ENCODE measurements at regions not wholly inside any gene's neighbourhood (a gene's known extent, or its start where the extent isn't known, plus 50 kb on each side); places are given as distances from the start of the nearest gene placed in this dataset.
"Not testable (repeated sequence)": the region's sequence is repeated elsewhere in the genome, so short reads cannot be mapped to it uniquely, and the experiment has no call there.

DNA sequence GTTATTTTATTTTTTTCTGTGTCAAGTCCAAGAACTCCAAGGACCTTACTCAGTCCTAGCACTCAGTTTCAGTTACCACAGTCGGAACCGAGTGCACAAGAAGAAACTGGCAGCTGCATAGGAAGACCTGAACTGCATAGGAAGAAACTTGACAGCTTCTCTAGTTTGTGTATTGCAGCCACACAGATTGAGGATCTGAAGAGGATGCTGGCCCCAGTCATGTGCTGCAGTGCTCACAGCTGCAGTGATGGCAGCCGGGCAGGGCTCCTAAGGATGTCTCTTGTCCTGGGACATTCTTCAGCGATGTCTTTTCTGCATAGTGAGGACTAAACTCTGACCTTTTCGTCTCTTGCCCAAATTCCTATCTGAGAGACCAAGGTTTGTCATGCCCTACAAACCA, 261.2 kb downstream of the STIM2 start:
- Histone ChIP-seq H3K27ac (ENCODE audit: low read depth, low read length) (no peak overlapping the region), H3K4me3 (ENCODE audit: low read length in 2 of 2) (no peak overlapping the region), H3K36me3 (ENCODE audit: insufficient read depth, low read length) (no peaks in the 10 kb centered on the region), H3K9me3 (ENCODE audit: control insufficient read depth in 1 of 2, low read length in 2 of 2) (no peaks in the 10 kb centered on the region), H3K4me1 (ENCODE audit: insufficient read depth, low read length) (no peaks in the 10 kb centered on the region), H3K27me3 (ENCODE audit: insufficient read depth, low read length) (no peaks in the 10 kb centered on the region)
- no peak for DNase-seq
- Mint-ChIP-seq H3K36me3 (no peaks in the 10 kb centered on the region), H3K4me1 (no peaks in the 10 kb centered on the region), H3K27ac (no peak overlapping the region), H3K27me3 (peaks cover 0 to 5% of the 10 kb centered on the region in 2 donors), H3K4me3 (no peak overlapping the region), H3K9me3 (peaks cover 0 to 4% (median 0%) of the 10 kb centered on the region in 8 donors)
- intact Hi-C loops (cut with micrococcal nuclease), result no loop called here
- ChIA-PET POLR2A (ENCODE audit: partially characterized antibody) (no interaction called here), CTCF (ENCODE audit: partially characterized antibody) (interaction anchor here (1.4 kb wide), 1 partner anchor 10 kb away, joined by 4 read pairs; no protein-coding TSS in a partner anchor)

DNA sequence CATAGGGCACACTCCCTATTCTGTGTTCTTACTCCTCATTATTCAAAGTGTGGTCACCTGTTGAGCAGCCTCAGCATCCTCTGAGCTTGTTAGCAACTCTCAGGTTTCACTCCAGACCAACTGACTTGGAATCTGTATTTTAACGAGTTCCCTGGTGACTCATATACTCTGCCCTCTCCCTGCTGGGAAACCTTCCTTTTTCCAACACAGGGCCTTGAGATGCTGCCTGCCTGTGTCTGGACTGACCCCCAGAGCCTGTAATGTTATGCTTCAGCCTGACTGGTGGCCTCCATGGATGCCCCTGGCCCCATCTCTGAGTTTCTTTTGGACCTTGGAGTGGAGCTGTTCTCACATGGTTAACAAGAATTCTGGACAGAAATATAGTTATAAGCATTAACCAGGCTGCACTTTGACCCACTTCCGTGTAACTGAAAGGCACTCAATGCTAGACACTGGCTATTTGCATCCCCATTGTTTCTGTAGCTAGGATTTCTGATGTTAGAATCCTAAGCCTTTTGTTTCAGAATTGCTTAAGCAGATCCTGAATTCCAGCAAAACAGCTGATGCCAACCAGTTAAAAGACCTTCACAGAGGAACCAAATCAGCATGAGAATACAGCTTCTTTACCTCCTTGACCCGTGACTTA, 262.6 kb downstream of the STIM2 start:
- H3K27me3 ChIP-seq (ENCODE audit: insufficient read depth, low read length), result no peaks in the 10 kb centered on the region
- peaks cover 0 to 5% of the 10 kb centered on the region in 2 donors for H3K27me3 Mint-ChIP-seq
- H3K27ac ChIP-seq (ENCODE audit: low read depth, low read length), result no peak overlapping the region
- H3K9me3 Mint-ChIP-seq, result peaks cover 0 to 4% (median under 1%) of the 10 kb centered on the region in 8 donors
- no peaks in the 10 kb centered on the region for H3K4me1 ChIP-seq (ENCODE audit: insufficient read depth, low read length)
- H3K36me3 ChIP-seq (ENCODE audit: insufficient read depth, low read length), result no peaks in the 10 kb centered on the region
- DNase-seq, result no peak
- no peak overlapping the region for H3K4me3 Mint-ChIP-seq
- CTCF ChIA-PET (ENCODE audit: partially characterized antibody), result no interaction called here
- H3K36me3 Mint-ChIP-seq, result no peaks in the 10 kb centered on the region
- POLR2A ChIA-PET (ENCODE audit: partially characterized antibody), result no interaction called here
- no peak overlapping the region for H3K27ac Mint-ChIP-seq
- H3K4me1 Mint-ChIP-seq, result no peaks in the 10 kb centered on the region
- no peaks in the 10 kb centered on the region for H3K9me3 ChIP-seq (ENCODE audit: control insufficient read depth in 1 of 2, low read length in 2 of 2)
- intact Hi-C loops (cut with micrococcal nuclease), result no loop called here
- no peak overlapping the region for H3K4me3 ChIP-seq (ENCODE audit: low read length in 2 of 2)

DNA sequence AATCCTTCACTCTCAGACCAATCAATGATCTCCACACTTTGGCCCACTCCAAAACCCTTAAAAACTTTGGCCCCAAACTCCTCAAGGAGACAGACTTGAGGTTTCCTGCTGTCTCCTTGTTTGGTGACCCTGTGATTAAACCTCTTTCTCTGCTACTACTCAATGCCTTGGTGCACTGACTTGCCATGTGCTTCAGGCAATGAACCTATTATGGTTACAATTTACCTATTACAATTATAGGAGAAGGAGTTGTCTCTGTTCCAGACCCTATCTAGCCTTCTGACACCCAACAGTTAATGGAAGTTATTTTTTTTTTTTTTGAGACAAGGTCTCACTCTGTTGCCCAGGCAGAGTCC, 263.1 kb downstream of the STIM2 start:
- H3K4me3 Mint-ChIP-seq, result no peak overlapping the region
- no peaks in the 10 kb centered on the region for H3K36me3 Mint-ChIP-seq
- POLR2A ChIA-PET (ENCODE audit: partially characterized antibody), result no interaction called here
- no peaks in the 10 kb centered on the region for H3K4me1 Mint-ChIP-seq
- no peaks in the 10 kb centered on the region for H3K36me3 ChIP-seq (ENCODE audit: insufficient read depth, low read length)
- H3K9me3 Mint-ChIP-seq, result peaks cover 0 to 7% (median under 1%) of the 10 kb centered on the region in 8 donors
- DNase-seq, result no peak
- no peak overlapping the region for H3K4me3 ChIP-seq (ENCODE audit: low read length in 2 of 2)
- H3K4me1 ChIP-seq (ENCODE audit: insufficient read depth, low read length), result no peaks in the 10 kb centered on the region
- CTCF ChIA-PET (ENCODE audit: partially characterized antibody), result no interaction called here
- H3K27me3 Mint-ChIP-seq, result peaks cover 2 to 5% of the 10 kb centered on the region in 2 donors
- no peak overlapping the region for H3K27ac ChIP-seq (ENCODE audit: low read depth, low read length)
- H3K27ac Mint-ChIP-seq, result no peak overlapping the region
- no peaks in the 10 kb centered on the region for H3K27me3 ChIP-seq (ENCODE audit: insufficient read depth, low read length)
- H3K9me3 ChIP-seq (ENCODE audit: control insufficient read depth in 1 of 2, low read length in 2 of 2), result no peaks in the 10 kb centered on the region
- intact Hi-C loops (cut with micrococcal nuclease), result no loop called here

DNA sequence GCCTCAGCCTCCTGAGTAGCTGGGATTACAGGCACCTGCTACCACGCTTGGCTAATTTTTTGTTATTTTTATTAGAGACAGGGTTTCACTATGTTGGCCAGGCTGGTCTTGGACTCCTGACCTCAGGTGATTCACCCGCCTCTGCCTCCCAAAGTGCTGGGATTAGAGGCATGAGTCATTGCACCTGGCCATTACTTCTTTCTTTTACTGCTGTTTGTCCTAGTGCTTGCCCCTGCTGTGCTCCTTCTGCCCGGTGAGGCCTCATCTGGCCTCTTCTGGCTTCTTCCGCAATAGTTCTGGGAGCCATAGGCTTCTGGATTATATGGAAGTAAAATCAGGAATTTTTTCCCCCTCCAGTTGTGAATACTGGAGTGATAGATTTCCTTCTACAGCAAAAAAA, 266.3 kb downstream of the STIM2 start:
- POLR2A ChIA-PET (ENCODE audit: partially characterized antibody); H3K36me3 Mint-ChIP-seq; H3K4me3 ChIP-seq (ENCODE audit: low read length in 2 of 2); H3K36me3 ChIP-seq (ENCODE audit: insufficient read depth, low read length); H3K27ac ChIP-seq (ENCODE audit: low read depth, low read length); H3K9me3 Mint-ChIP-seq; H3K4me1 ChIP-seq (ENCODE audit: insufficient read depth, low read length); H3K9me3 ChIP-seq (ENCODE audit: control insufficient read depth in 1 of 2, low read length in 2 of 2); intact Hi-C loops (cut with micrococcal nuclease); DNase-seq; H3K27ac Mint-ChIP-seq; H3K27me3 ChIP-seq (ENCODE audit: insufficient read depth, low read length); H3K4me3 Mint-ChIP-seq; CTCF ChIA-PET (ENCODE audit: partially characterized antibody); H3K4me1 Mint-ChIP-seq; H3K27me3 Mint-ChIP-seq: not testable (repeated sequence)

DNA sequence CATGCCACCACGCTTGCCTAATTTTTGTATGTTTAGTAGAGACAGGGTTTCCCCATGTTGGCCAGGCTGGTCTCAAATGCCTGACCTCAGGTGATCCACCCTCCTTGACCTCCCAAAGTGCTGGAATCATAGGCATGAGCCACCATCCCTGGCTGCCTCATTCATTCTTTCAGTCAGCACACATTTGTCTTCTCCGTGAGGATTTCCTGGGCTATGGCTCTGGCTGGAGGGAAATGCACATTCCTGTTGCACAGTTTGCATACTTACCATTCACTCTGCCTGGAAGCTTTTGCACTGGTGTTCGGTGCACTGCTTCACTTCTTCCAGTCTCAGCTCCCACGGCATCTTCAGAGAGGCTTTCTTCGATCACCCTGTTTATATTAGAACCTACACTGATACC, 267.8 kb downstream of the STIM2 start:
- H3K27ac Mint-ChIP-seq, result no peak overlapping the region

DNA sequence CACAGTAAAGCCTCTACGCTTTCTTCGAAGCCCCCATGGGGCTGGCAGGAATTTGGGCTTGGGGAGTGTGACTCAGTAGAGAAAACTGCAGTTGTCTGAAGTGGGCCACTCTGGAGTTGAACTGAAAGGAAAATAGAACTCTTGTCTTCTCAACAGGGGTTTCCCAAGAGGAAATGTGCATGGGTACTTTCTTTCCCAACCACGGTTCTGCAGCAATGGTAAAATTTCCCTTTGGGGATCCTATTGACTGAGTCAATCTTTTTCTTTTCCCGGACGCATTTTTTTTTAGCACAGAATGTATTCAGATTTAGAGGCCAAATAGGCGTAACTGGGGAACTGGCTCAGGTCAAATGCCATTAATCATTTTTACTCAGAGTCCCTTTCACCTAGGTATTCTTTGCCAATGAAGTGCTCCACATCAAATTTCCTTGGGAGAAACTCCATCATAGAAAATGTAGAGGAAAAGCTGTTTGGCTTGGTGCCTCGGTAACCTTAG, 269.3 kb downstream of the STIM2 start:
- Histone ChIP-seq H3K27me3 (ENCODE audit: insufficient read depth, low read length) (no peaks in the 10 kb centered on the region), H3K36me3 (ENCODE audit: insufficient read depth, low read length) (no peaks in the 10 kb centered on the region), H3K4me3 (ENCODE audit: low read length in 2 of 2) (no peak overlapping the region), H3K4me1 (ENCODE audit: insufficient read depth, low read length) (no peaks in the 10 kb centered on the region), H3K27ac (ENCODE audit: low read depth, low read length) (no peak overlapping the region), H3K9me3 (ENCODE audit: control insufficient read depth in 1 of 2, low read length in 2 of 2) (no peaks in the 10 kb centered on the region)
- H3K4me3 Mint-ChIP-seq, result no peak overlapping the region
- no peaks in the 10 kb centered on the region for H3K36me3 Mint-ChIP-seq
- H3K4me1 Mint-ChIP-seq, result no peaks in the 10 kb centered on the region
- ChIA-PET POLR2A (ENCODE audit: partially characterized antibody) (no interaction called here), CTCF (ENCODE audit: partially characterized antibody) (no interaction called here)
- peaks cover 0 to 12% (median 6%) of the 10 kb centered on the region in 8 donors for H3K9me3 Mint-ChIP-seq
- DNase-seq, result no peak
- intact Hi-C loops (cut with micrococcal nuclease), result no loop called here
- peaks cover 2 to 4% of the 10 kb centered on the region in 2 donors for H3K27me3 Mint-ChIP-seq
- no peak overlapping the region for H3K27ac Mint-ChIP-seq

More for the DNA sequence above, 267.8 kb downstream of the STIM2 start:
- Histone ChIP-seq H3K9me3 (ENCODE audit: control insufficient read depth in 1 of 2, low read length in 2 of 2) (no peaks in the 10 kb centered on the region), H3K36me3 (ENCODE audit: insufficient read depth, low read length) (no peaks in the 10 kb centered on the region), H3K4me1 (ENCODE audit: insufficient read depth, low read length) (no peaks in the 10 kb centered on the region), H3K4me3 (ENCODE audit: low read length in 2 of 2) (no peak overlapping the region), H3K27ac (ENCODE audit: low read depth, low read length) (no peak overlapping the region), H3K27me3 (ENCODE audit: insufficient read depth, low read length) (no peaks in the 10 kb centered on the region)
- no peak overlapping the region for H3K4me3 Mint-ChIP-seq
- H3K4me1 Mint-ChIP-seq, result no peaks in the 10 kb centered on the region
- intact Hi-C loops (cut with micrococcal nuclease), result no loop called here
- H3K27me3 Mint-ChIP-seq, result peaks cover 3 to 4% of the 10 kb centered on the region in 2 donors
- peaks cover 0 to 3% (median under 1%) of the 10 kb centered on the region in 8 donors for H3K9me3 Mint-ChIP-seq
- DNase-seq, result no peak
- ChIA-PET CTCF (ENCODE audit: partially characterized antibody) (no interaction called here), POLR2A (ENCODE audit: partially characterized antibody) (no interaction called here)
- H3K36me3 Mint-ChIP-seq, result no peaks in the 10 kb centered on the region

DNA sequence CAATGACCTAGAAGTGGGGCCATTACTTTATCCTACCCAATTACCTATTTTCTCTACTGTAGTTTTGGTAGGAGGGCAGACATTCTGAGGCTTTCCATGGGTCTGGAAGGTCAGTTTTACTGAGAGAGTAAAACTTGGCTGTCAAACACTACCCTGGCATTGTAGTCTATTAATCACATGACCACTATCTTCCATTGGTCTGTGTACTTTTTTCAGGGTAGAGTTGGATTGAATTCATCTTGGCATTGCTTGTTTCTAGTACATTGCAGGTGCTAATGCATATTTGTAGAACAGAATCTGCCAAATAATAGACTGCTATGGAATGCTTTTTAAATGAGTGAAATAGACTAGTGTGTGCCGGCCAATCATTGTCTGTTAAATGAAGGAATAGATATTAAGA, 271.9 kb downstream of the STIM2 start:
- CTCF ChIA-PET (ENCODE audit: partially characterized antibody), result no interaction called here
- H3K4me1 Mint-ChIP-seq, result no peaks in the 10 kb centered on the region
- H3K27ac Mint-ChIP-seq, result no peak overlapping the region
- no peaks in the 10 kb centered on the region for H3K36me3 Mint-ChIP-seq
- Histone ChIP-seq H3K4me3 (ENCODE audit: low read length in 2 of 2) (no peak overlapping the region), H3K9me3 (ENCODE audit: control insufficient read depth in 1 of 2, low read length in 2 of 2) (no peaks in the 10 kb centered on the region), H3K36me3 (ENCODE audit: insufficient read depth, low read length) (no peaks in the 10 kb centered on the region), H3K4me1 (ENCODE audit: insufficient read depth, low read length) (no peaks in the 10 kb centered on the region), H3K27me3 (ENCODE audit: insufficient read depth, low read length) (no peaks in the 10 kb centered on the region), H3K27ac (ENCODE audit: low read depth, low read length) (no peak overlapping the region)
- POLR2A ChIA-PET (ENCODE audit: partially characterized antibody), result no interaction called here
- H3K27me3 Mint-ChIP-seq, result peaks cover 0 to 4% of the 10 kb centered on the region in 2 donors
- H3K4me3 Mint-ChIP-seq, result no peak overlapping the region
- intact Hi-C loops (cut with micrococcal nuclease), result no loop called here
- no peak for DNase-seq
- H3K9me3 Mint-ChIP-seq, result peaks cover 0 to 15% (median 7%) of the 10 kb centered on the region in 8 donors

DNA sequence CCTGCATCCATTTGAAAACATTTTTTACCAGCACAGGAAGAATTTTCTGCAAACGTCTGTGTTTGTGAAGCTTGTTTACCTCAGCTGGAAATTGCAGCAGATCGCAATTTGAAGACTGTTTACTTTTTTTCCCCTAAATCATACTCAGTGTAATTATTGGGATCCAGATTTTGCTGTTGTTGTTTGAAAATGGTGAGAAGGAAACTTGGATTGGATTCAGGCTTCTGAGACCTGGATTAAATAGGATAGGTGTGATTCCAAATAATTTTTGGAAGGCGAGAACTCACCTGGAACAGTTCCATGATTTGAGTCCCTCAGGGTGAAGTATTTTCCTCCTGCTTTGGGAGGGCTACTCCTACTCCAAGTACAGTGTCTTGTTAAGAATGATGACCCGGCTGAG, 279.8 kb downstream of the STIM2 start:
- H3K36me3 Mint-ChIP-seq, result no peaks in the 10 kb centered on the region

More for the DNA sequence above, 279.8 kb downstream of the STIM2 start:
- H3K4me3 Mint-ChIP-seq, result no peak overlapping the region
- H3K9me3 Mint-ChIP-seq, result peaks cover 0 to 6% (median 1%) of the 10 kb centered on the region in 8 donors
- ChIA-PET POLR2A (ENCODE audit: partially characterized antibody) (no interaction called here), CTCF (ENCODE audit: partially characterized antibody) (no interaction called here)
- no peaks in the 10 kb centered on the region for H3K4me1 ChIP-seq (ENCODE audit: insufficient read depth, low read length)
- H3K27me3 ChIP-seq (ENCODE audit: insufficient read depth, low read length), result no peaks in the 10 kb centered on the region
- H3K36me3 ChIP-seq (ENCODE audit: insufficient read depth, low read length), result no peaks in the 10 kb centered on the region
- intact Hi-C loops (cut with micrococcal nuclease), result no loop called here
- no peak overlapping the region for H3K27ac ChIP-seq (ENCODE audit: low read depth, low read length)
- no peak overlapping the region for H3K4me3 ChIP-seq (ENCODE audit: low read length in 2 of 2)
- no peak for DNase-seq
- no peak overlapping the region for H3K27ac Mint-ChIP-seq
- no peaks in the 10 kb centered on the region for H3K27me3 Mint-ChIP-seq
- no peaks in the 10 kb centered on the region for H3K9me3 ChIP-seq (ENCODE audit: control insufficient read depth in 1 of 2, low read length in 2 of 2)
- no peaks in the 10 kb centered on the region for H3K4me1 Mint-ChIP-seq

Data from CD4-positive, alpha-beta memory T cell (primary cell).